ENCODE measurements at regions not wholly inside any gene's neighbourhood (a gene's known extent, or its start where the extent isn't known, plus 50 kb on each side); places are given as distances from the start of the nearest gene placed in this dataset.

DNA sequence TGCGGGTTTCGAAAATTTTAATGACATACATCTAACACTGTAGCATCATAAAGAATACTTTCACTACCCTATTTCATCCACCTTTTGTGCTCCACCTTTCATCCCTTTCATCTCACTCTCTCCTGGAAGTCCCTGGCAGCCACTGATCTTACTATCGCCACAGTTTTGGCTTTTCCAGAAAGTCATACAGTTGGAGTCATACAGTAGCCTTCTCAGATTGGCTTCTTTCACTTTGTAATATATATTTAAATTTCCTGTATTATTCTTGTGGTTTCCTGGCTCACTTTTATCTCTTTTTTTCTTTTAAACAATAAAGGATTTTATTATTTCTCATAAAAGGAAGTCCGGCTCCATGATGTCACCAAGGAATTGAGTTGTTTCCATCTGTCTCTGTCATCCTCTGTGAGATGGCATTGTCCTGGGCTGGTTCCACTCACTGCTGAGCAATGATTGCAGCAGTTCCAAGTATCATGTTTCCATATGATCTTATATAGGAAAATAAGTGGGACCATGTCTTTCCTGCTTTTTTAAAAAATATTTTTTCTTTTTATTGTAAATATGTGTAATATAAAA, 626.3 kb downstream of the POM121L12 start:
- ATAC-seq = no peak
- H3K4me3 Mint-ChIP-seq = no peak overlapping the region
- no peaks in the 10 kb centered on the region for H3K36me3 Mint-ChIP-seq
- H3K4me1 Mint-ChIP-seq = peaks cover 4% of the 10 kb centered on the region
- peaks cover 8% of the 10 kb centered on the region; the same call in 1 of the 2 replicates for H3K9me3 Mint-ChIP-seq
- no peak for DNase-seq (ENCODE audit: low spot score)
- no peaks in the 10 kb centered on the region for H3K27me3 Mint-ChIP-seq (ENCODE audit: low read depth)
- POLR2A ChIA-PET = no interaction called here
- no peak overlapping the region for H3K27ac Mint-ChIP-seq
- TF ChIP-seq HMGA2 (CRISPR knock-in tag; IDR thresholded peaks at IDR 0.05) (no peak), ZNF671 (CRISPR knock-in tag; IDR thresholded peaks at IDR 0.05) (no peak), NR2C2 (CRISPR knock-in tag; IDR thresholded peaks at IDR 0.05) (no peak), NFATC4 (CRISPR knock-in tag; IDR thresholded peaks at IDR 0.05) (no peak), KAT7 (CRISPR knock-in tag; IDR thresholded peaks at IDR 0.05; ENCODE audit: borderline replicate concordance) (no peak), CREM (CRISPR knock-in tag; IDR thresholded peaks at IDR 0.05) (no peak), JAZF1 (CRISPR knock-in tag; IDR thresholded peaks at IDR 0.05) (no peak), ZNF416 (CRISPR knock-in tag; IDR thresholded peaks at IDR 0.05) (no peak), ESRRA (CRISPR knock-in tag; IDR thresholded peaks at IDR 0.05; ENCODE audit: borderline replicate concordance) (no peak), TCF7 (CRISPR knock-in tag; IDR thresholded peaks at IDR 0.05; ENCODE audit: low read depth) (no peak), ZNF219 (CRISPR knock-in tag; IDR thresholded peaks at IDR 0.05; ENCODE audit: borderline replicate concordance) (no peak)
- TF ChIP-seq, protein P1, sequence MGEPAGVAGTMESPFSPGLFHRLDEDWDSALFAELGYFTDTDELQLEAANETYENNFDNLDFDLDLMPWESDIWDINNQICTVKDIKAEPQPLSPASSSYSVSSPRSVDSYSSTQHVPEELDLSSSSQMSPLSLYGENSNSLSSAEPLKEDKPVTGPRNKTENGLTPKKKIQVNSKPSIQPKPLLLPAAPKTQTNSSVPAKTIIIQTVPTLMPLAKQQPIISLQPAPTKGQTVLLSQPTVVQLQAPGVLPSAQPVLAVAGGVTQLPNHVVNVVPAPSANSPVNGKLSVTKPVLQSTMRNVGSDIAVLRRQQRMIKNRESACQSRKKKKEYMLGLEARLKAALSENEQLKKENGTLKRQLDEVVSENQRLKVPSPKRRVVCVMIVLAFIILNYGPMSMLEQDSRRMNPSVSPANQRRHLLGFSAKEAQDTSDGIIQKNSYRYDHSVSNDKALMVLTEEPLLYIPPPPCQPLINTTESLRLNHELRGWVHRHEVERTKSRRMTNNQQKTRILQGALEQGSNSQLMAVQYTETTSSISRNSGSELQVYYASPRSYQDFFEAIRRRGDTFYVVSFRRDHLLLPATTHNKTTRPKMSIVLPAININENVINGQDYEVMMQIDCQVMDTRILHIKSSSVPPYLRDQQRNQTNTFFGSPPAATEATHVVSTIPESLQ (CRISPR knock-in tag; IDR thresholded peaks at IDR 0.05) = no peak
- TF ChIP-seq, protein P2, sequence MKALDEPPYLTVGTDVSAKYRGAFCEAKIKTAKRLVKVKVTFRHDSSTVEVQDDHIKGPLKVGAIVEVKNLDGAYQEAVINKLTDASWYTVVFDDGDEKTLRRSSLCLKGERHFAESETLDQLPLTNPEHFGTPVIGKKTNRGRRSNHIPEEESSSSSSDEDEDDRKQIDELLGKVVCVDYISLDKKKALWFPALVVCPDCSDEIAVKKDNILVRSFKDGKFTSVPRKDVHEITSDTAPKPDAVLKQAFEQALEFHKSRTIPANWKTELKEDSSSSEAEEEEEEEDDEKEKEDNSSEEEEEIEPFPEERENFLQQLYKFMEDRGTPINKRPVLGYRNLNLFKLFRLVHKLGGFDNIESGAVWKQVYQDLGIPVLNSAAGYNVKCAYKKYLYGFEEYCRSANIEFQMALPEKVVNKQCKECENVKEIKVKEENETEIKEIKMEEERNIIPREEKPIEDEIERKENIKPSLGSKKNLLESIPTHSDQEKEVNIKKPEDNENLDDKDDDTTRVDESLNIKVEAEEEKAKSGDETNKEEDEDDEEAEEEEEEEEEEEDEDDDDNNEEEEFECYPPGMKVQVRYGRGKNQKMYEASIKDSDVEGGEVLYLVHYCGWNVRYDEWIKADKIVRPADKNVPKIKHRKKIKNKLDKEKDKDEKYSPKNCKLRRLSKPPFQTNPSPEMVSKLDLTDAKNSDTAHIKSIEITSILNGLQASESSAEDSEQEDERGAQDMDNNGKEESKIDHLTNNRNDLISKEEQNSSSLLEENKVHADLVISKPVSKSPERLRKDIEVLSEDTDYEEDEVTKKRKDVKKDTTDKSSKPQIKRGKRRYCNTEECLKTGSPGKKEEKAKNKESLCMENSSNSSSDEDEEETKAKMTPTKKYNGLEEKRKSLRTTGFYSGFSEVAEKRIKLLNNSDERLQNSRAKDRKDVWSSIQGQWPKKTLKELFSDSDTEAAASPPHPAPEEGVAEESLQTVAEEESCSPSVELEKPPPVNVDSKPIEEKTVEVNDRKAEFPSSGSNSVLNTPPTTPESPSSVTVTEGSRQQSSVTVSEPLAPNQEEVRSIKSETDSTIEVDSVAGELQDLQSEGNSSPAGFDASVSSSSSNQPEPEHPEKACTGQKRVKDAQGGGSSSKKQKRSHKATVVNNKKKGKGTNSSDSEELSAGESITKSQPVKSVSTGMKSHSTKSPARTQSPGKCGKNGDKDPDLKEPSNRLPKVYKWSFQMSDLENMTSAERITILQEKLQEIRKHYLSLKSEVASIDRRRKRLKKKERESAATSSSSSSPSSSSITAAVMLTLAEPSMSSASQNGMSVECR (CRISPR knock-in tag; IDR thresholded peaks at IDR 0.05; ENCODE audit: borderline replicate concordance) = no peak
- TF ChIP-seq, protein P3, sequence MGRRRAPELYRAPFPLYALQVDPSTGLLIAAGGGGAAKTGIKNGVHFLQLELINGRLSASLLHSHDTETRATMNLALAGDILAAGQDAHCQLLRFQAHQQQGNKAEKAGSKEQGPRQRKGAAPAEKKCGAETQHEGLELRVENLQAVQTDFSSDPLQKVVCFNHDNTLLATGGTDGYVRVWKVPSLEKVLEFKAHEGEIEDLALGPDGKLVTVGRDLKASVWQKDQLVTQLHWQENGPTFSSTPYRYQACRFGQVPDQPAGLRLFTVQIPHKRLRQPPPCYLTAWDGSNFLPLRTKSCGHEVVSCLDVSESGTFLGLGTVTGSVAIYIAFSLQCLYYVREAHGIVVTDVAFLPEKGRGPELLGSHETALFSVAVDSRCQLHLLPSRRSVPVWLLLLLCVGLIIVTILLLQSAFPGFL (CRISPR knock-in tag; IDR thresholded peaks at IDR 0.05; ENCODE audit: borderline replicate concordance) = no peak
- TF ChIP-seq, protein P4, sequence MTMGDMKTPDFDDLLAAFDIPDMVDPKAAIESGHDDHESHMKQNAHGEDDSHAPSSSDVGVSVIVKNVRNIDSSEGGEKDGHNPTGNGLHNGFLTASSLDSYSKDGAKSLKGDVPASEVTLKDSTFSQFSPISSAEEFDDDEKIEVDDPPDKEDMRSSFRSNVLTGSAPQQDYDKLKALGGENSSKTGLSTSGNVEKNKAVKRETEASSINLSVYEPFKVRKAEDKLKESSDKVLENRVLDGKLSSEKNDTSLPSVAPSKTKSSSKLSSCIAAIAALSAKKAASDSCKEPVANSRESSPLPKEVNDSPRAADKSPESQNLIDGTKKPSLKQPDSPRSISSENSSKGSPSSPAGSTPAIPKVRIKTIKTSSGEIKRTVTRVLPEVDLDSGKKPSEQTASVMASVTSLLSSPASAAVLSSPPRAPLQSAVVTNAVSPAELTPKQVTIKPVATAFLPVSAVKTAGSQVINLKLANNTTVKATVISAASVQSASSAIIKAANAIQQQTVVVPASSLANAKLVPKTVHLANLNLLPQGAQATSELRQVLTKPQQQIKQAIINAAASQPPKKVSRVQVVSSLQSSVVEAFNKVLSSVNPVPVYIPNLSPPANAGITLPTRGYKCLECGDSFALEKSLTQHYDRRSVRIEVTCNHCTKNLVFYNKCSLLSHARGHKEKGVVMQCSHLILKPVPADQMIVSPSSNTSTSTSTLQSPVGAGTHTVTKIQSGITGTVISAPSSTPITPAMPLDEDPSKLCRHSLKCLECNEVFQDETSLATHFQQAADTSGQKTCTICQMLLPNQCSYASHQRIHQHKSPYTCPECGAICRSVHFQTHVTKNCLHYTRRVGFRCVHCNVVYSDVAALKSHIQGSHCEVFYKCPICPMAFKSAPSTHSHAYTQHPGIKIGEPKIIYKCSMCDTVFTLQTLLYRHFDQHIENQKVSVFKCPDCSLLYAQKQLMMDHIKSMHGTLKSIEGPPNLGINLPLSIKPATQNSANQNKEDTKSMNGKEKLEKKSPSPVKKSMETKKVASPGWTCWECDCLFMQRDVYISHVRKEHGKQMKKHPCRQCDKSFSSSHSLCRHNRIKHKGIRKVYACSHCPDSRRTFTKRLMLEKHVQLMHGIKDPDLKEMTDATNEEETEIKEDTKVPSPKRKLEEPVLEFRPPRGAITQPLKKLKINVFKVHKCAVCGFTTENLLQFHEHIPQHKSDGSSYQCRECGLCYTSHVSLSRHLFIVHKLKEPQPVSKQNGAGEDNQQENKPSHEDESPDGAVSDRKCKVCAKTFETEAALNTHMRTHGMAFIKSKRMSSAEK (CRISPR knock-in tag; IDR thresholded peaks at IDR 0.05; ENCODE audit: borderline replicate concordance) = no peak
- TF ChIP-seq, protein P5, sequence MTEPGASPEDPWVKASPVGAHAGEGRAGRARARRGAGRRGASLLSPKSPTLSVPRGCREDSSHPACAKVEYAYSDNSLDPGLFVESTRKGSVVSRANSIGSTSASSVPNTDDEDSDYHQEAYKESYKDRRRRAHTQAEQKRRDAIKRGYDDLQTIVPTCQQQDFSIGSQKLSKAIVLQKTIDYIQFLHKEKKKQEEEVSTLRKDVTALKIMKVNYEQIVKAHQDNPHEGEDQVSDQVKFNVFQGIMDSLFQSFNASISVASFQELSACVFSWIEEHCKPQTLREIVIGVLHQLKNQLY (CRISPR knock-in tag; IDR thresholded peaks at IDR 0.05) = no peak
- TF ChIP-seq, protein P6, sequence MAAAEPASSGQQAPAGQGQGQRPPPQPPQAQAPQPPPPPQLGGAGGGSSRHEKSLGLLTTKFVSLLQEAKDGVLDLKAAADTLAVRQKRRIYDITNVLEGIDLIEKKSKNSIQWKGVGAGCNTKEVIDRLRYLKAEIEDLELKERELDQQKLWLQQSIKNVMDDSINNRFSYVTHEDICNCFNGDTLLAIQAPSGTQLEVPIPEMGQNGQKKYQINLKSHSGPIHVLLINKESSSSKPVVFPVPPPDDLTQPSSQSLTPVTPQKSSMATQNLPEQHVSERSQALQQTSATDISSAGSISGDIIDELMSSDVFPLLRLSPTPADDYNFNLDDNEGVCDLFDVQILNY (CRISPR knock-in tag; IDR thresholded peaks at IDR 0.05) = no peak
- TF ChIP-seq, protein P7, sequence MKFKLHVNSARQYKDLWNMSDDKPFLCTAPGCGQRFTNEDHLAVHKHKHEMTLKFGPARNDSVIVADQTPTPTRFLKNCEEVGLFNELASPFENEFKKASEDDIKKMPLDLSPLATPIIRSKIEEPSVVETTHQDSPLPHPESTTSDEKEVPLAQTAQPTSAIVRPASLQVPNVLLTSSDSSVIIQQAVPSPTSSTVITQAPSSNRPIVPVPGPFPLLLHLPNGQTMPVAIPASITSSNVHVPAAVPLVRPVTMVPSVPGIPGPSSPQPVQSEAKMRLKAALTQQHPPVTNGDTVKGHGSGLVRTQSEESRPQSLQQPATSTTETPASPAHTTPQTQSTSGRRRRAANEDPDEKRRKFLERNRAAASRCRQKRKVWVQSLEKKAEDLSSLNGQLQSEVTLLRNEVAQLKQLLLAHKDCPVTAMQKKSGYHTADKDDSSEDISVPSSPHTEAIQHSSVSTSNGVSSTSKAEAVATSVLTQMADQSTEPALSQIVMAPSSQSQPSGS (CRISPR knock-in tag; IDR thresholded peaks at IDR 0.05; ENCODE audit: borderline replicate concordance, low read depth) = no peak
- TF ChIP-seq, protein P8, sequence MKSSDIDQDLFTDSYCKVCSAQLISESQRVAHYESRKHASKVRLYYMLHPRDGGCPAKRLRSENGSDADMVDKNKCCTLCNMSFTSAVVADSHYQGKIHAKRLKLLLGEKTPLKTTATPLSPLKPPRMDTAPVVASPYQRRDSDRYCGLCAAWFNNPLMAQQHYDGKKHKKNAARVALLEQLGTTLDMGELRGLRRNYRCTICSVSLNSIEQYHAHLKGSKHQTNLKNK (CRISPR knock-in tag; IDR thresholded peaks at IDR 0.05) = no peak
- CTCF ChIA-PET = no interaction called here

All from WTC11 (cell line).